NOMO-1 treated with dmso at 0.1 percent for 144 hours (cell line): ENCODE measurements at regions not wholly inside any gene's neighbourhood (a gene's known extent, or its start where the extent isn't known, plus 50 kb on each side); places are given as distances from the start of the nearest gene placed in this dataset.
A peak's percentile ranks its signal among the peaks of the same experiment; 100 is the strongest.
"Not testable (repeated sequence)": the region's sequence is repeated elsewhere in the genome, so short reads cannot be mapped to it uniquely, and the experiment has no call there.

Experiments
- DNase-seq: peaks from one replicate; lab custom pipeline; 2025; ENCODE audit not compliant: unreplicated experiment; lab: John Stamatoyannopoulos, UW

DNA sequence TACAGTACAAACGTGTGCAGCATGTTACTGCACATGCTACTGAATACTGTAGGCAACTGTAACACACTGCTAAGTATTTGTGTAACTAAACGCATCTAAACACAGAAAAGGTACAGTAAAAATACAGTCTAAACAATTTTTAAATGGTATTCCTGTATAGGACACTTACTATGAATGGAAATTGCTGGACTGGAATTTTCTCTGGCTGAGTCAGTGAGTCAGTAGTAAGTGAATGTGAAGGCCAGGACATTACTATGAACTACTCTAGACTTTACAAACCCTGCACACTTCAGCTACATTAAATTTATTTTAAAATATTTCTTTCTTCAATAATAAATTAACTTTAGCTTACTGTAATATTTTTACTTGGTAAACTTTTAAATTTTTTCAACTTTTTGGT is 225.0 kb upstream of the TENT5A start:
- DNase-seq = no peak

DNA sequence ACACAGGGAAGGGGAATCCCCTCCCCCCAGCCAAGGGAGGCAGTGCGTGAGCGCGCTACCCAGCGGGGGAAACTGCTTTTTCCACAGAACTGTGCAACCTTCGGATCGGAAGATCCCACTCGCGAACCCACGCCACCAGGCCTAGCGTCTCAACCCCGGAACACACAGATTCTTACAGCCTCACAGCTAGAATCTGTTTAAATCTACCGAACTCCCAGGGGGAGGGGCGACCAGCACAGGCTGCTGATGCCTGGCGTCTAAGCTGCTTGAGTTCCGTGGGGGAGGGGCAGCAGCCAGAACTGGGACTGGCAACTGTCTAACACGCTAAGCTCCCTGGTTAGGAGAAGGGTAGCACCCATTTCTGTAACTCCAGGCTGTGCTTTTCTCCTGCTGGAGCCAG is 217.3 kb upstream of the TENT5A start:
- no peak for DNase-seq

DNA sequence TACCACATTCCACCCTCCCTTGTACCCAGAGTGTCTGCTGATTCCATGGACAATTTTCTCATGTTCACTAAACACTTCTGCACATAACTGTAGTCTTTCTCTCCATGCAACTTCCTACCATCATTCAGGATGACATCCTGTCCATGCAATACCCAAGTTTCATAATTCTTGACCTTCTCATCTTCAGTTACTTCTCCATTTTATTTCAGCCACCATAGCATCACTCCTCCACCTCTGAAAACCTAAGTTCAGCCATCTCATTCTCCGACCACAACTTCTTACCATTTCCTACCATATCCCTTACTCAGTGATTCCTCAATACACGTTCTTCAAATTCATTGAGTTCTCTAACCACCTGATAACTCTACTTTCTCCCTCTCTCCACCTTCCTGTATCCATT is 216.5 kb upstream of the TENT5A start:
- DNase-seq = peak; percentile 69

DNA sequence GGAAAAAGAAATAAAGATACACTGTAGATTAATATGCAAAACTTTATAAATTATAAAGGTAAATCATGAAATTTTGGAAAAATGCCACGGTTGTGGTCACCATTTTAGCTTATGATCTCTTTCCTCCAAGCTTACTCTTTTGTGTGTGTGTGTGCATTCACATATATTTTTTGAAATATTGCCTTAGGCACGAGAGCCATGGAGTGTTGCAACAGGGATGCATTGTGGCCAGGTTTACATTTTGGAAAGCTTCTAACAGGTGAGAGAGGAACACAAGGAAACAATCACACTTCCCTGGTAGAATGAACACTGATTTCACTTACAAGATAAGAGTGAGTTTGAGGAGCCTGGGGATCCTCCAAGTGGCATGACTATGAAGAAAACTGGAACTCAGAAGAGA is 214.5 kb upstream of the TENT5A start:
- DNase-seq = no peak

DNA sequence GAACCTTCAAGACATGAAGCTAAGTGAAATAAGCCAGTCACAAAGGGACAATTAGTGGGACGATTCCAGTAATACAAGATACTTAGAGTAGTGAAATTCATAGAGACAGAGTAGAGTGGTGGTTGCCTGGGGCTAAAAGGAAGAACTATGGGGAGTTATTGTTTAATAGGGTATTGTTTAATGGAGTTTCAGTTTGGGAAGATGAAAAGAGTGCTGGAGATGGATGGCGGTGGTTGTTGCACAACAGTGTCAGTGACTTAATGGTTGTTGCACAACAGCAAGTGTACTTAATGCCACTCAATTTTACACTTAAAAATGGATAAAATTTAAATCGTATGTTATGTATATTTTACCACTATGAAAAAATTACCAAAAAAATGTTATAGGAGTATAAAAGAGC is 209.7 kb upstream of the TENT5A start:
- peak; percentile 21 for DNase-seq

DNA sequence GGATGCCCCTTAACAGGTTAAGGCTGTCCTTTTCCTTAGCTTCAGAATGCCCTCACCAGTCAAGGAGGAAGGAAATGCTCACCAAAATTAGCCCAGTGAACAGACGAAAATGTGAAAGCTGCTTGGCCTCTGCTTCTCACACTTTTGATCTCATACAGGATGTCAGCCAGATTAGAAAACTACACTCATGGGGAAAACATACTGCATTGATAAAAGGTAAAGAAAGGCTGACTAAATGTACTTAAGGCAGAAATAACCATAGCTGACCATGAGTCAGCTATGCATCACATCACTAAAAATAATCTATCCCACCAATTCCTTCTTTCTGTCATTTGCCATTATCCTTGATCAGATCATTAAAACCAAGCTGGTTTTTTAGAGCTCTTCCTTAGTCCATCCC is 198.4 kb upstream of the TENT5A start:
- peak; percentile 2 for DNase-seq

DNA sequence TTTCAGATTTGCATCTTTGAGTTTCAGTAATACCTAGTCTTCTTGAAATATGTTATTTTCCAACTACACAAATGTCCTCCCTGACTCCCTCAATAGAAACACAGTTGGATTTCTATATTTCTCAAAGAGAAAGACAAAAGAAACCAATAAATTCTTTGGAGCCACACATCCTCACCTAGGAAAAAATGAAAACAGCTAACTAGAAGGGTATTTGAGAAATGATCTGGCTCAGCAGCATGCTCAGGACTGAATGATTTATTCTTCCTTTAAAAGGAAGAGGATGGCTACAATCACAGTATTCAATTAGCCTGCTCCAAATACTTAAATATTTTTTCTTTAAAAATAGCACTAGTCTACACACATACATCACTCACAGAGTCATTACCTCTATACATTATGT is 196.4 kb upstream of the TENT5A start:
- DNase-seq = no peak

DNA sequence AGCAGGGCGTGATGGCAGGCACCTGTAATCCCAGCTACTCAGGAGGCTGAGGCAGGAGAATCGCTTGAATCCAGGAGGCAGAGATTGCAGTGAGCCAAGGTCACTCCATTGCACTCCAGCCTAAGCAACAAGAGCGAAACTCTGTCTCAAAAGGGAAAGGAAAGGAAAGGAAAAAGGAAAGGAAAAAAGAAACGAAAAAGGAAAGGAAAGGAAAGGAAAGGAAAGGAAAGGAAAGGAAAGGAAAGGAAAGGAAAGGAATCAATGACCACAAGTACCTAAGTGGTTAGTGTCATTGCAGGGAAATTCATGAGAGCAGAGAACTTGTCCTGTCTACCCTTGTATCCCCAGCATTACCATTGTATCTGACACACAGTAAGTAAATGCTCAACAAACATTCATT is 195.7 kb upstream of the TENT5A start:
- DNase-seq = not testable (repeated sequence)

DNA sequence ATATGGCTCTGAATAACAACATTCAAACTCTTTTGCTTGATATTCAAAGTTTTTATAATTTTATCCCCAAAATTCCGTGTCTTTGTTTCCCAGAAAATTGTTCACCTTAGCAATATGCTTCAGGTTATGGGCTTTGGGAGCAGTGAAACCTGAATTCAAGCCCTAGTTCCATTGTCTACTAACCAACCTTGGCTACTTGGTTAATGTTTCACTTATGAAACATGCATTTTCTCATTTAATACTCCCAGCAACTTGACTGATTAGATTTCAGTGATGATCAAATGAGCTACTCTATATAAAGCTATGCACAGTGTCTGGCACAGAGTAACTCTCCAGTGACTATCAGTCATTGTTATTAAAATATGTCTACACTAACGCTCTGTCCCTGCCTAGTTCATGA is 192.2 kb upstream of the TENT5A start:
- no peak for DNase-seq

- DNase-seq = not testable (repeated sequence)
These were observed 190.4 kb upstream of the TENT5A start for GRCh38 chr6:81942842-81943241.

GRCh38 chr6:81942067-81942370 is 189.5 kb upstream of the TENT5A start:
- DNase-seq = no peak

DNA sequence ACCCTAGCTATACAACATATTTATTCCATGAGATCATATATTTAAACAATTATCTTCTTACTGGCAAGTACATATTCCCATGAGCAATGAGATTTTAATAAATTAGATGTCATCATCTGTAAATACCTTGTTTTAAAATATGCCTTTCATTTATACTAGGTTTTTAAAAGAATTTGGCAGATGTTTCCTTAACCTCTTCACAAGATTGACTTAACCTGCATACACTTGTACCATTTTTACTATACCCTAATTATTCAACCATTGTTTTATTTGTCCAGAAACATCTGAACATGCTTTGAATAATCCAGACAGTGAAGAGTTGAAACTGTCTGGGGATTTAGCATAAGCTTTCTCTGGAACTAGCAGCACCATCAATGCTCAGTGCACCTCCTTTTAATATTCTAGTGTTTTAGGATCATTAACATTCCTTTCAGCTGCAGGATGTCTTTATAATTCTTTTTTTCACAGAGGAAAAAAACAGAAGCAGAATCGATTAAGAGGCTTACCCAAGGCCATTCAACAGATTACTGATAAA is 188.0 kb upstream of the TENT5A start:
- no peak for DNase-seq

DNA sequence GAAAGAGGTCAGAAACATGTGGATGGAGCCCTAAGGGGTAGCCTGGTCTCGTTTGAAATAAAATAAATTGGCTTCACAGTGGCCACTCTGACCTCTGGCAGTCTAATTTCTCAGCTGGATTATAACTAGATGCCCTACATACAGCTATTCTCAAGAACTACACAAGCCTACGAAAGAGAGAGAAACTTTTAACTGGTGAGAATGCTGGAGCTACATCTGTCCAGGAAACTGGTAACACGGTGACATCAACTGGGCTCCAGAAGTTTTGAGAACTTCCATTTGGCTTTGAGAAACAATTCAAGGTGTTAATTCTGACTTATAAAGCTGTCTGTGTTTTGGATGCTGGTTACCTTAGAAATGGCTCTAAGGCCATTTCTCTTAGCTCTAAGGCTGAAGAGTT is 187.3 kb upstream of the TENT5A start:
- DNase-seq = no peak

GRCh38 chr6:81938991-81939732 is 186.7 kb upstream of the TENT5A start:
- DNase-seq = no peak

- DNase-seq = peak; percentile 64
These were observed 185.8 kb upstream of the TENT5A start for GRCh38 chr6:81938014-81938856.

DNA sequence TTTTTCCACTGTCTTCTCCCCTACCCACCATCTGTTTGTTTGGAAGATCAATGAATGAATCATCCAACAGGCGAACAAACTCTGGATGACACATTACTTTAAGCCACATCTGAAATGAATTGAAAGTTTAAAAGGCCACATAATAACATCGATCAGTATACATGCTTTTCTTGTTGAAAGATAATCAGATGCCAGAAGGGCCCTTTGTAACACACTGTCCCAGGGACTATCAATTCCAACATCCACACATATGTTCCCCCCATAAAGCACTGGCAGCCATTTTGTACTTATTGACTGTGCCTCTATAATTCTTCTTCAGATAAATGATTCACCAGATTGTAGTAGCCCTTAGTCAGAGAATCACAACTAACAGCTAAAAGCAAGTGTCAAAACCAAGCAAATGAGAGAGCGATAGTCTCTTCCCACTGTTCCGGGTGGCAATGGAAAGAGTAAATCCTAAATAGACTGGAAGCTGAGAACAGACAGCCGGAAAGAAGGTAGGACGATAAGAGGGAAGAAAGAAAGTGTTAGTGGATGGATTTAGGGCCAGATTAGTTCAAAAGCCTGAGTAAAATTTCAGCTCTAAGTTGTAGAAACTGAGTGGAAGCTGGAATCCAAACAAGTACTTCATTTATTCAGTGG is 184.9 kb upstream of the TENT5A start:
- DNase-seq = no peak

DNA sequence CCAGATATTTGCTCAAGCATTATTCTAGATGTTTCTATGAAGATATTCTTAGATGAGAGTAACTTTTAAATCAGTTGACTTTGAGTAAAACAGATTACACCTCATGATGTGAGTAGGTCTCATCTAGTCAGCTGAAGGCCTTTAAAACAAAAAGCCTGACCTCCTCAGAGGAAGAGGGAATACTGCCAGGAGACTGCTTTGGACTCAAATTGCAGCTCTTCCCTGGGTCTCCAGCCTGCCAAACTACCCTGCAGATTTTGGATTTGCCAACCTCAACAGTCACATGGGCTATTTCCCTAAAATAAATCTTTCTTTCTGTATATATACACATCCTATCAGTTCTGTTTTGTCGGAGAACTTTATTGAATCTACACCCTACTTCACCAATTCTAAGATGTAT is 182.5 kb upstream of the TENT5A start:
- no peak for DNase-seq

DNA sequence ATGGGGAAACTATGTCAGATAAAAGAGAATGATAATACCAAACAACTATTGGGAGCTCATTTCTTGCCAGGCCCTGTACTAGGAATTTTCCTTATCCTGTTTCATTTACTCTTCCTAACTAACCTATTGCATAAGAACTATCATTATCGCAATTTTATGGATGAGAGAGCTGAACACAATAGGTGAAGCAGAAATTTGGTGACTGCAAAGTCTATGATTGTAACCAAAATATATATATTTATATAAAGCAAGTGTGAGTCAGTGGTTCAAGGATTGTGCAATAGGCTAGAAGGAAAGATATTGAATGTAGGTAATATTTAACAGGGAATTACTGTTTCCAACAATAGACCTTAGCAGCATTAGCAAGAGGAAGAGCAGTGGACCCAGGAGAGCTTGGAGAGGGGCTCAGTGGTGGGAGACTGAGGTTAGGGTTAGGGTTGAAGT is 181.1 kb upstream of the TENT5A start:
- no peak for DNase-seq

GRCh38 chr6:81933089-81933488 is 180.6 kb upstream of the TENT5A start:
- no peak for DNase-seq

GRCh38 chr6:81932448-81932847 is 180.0 kb upstream of the TENT5A start:
- DNase-seq = not testable (repeated sequence)

DNA sequence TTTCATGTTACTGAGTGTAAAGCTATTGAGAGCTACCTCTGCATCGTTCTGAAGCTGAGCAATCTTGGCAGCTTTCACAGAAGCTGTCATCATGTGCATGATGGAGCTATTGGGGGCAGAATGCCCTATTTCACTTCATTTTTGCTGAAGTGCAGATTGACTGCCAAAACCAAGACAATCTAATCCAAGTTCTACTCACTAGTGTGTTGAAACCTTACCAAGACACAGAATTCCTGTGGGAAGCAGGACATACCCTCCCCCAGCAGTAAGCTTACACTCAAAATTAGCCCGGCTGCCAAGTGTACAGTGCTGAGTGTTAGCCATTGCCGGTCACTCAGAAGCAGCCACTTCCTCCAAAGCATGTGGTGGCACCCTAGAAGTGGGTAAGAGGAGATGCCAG is 177.3 kb upstream of the TENT5A start:
- no peak for DNase-seq

GRCh38 chr6:81925201-81925600 is 172.7 kb upstream of the TENT5A start:
- DNase-seq = no peak
